Liver (tissue), 7 donors: ENCODE measurements at regions not wholly inside any gene's neighbourhood (a gene's known extent, or its start where the extent isn't known, plus 50 kb on each side); places are given as distances from the start of the nearest gene placed in this dataset.

Experiments
- DNase-seq: peaks from one replicate; pipeline ENCODE4 v3.0.0-alpha.2; 2017; ENCODE audit warnings: low spot score
- H3K27ac ChIP-seq, 2 donors: one replicate each; pipeline ENCODE4 v1.7.0; 2013; ENCODE audit warnings: inconsistent platforms in 2 of 2, low read length in 2 of 2, control low read depth in 1 of 2, low read depth in 1 of 2, mild to moderate bottlenecking in 1 of 2
- H3K27me3 ChIP-seq, 4 donors: one replicate each; pipeline versions ENCODE4 v1.6.1 to v1.7.0; 2013; ENCODE audit warnings: low read length in 3 of 4, inconsistent platforms in 1 of 4, mild to moderate bottlenecking in 1 of 4, moderate library complexity in 1 of 4; ENCODE audit not compliant: control insufficient read depth in 4 of 4, insufficient read depth in 4 of 4
- H3K36me3 ChIP-seq, 4 donors: one replicate each; pipeline versions ENCODE4 v1.6.1 to v1.7.0; 2013; ENCODE audit warnings: low read length in 3 of 4, mild to moderate bottlenecking in 3 of 4, low read depth in 1 of 4, moderate library complexity in 1 of 4; ENCODE audit not compliant: control insufficient read depth in 4 of 4, insufficient read depth in 3 of 4
- H3K4me1 ChIP-seq, 4 donors: one replicate each; pipeline versions ENCODE4 v1.6.1 to v1.7.0; 2013; ENCODE audit warnings: low read length in 3 of 4, mild to moderate bottlenecking in 3 of 4, moderate library complexity in 1 of 4; ENCODE audit not compliant: control insufficient read depth in 4 of 4, insufficient read depth in 4 of 4
- H3K4me3 ChIP-seq, 3 donors: one replicate each; pipeline versions ENCODE4 v1.6.1 to v1.7.0; 2013; ENCODE audit warnings: low read length in 3 of 3, control low read depth in 1 of 3, low read depth in 1 of 3, mild to moderate bottlenecking in 1 of 3
- H3K9ac ChIP-seq, 2 donors: one replicate each; pipeline ENCODE4 v1.7.0; 2013; ENCODE audit warnings: low read length in 2 of 2, mild to moderate bottlenecking in 2 of 2, moderate library complexity in 2 of 2, control low read depth in 1 of 2, low read depth in 1 of 2
- H3K9me3 ChIP-seq, 4 donors: one replicate each; pipeline versions ENCODE4 v1.6.1 to v1.7.0; 2013; ENCODE audit warnings: low read length in 3 of 4; ENCODE audit not compliant: control insufficient read depth in 4 of 4
- ATF3 ChIP-seq: IDR thresholded peaks from 2 replicates; pipeline ENCODE4 v1.6.1; 2016; ENCODE audit warnings: antibody characterized with exemption
- EGR1 ChIP-seq, 2 donors: IDR thresholded peaks; 2 replicates each; pipeline ENCODE4 v1.6.1; 2016 to 2018; ENCODE audit warnings: antibody characterized with exemption in 2 of 2, low read depth in 2 of 2
- FOXA2 ChIP-seq: IDR thresholded peaks from 2 replicates; pipeline ENCODE4 v1.6.1; 2016; ENCODE audit warnings: antibody characterized with exemption
- GABPA ChIP-seq, 2 donors: IDR thresholded peaks in 1 of 2; conservative IDR thresholded peaks in 1 of 2; 2 replicates each; pipeline ENCODE4 v1.6.1; 2016; ENCODE audit warnings: antibody characterized with exemption in 2 of 2, mild to moderate bottlenecking in 1 of 2, moderate library complexity in 1 of 2
- HNF4A ChIP-seq, 2 donors: conservative IDR thresholded peaks; 2 replicates each; pipeline ENCODE4 v1.6.1; 2016; ENCODE audit warnings: antibody characterized with exemption in 2 of 2, mild to moderate bottlenecking in 2 of 2
- HNF4G ChIP-seq: IDR thresholded peaks from 2 replicates; pipeline ENCODE4 v1.6.1; 2016; ENCODE audit warnings: antibody characterized with exemption
- JUND ChIP-seq, 2 donors: IDR thresholded peaks; 2 replicates each; pipeline ENCODE4 v1.6.1; 2016; ENCODE audit warnings: antibody characterized with exemption in 2 of 2
- NR2F2 ChIP-seq: IDR thresholded peaks from 2 replicates; pipeline ENCODE4 v1.6.1; 2016; ENCODE audit warnings: antibody characterized with exemption
- RAD21 ChIP-seq, 2 donors: IDR thresholded peaks; 2 replicates each; pipeline ENCODE4 v1.6.1; 2016; ENCODE audit warnings: antibody characterized with exemption in 2 of 2, mild to moderate bottlenecking in 2 of 2
- RXRA ChIP-seq, 2 donors: IDR thresholded peaks; 2 replicates each; pipeline ENCODE4 v1.6.1; 2017 to 2018; ENCODE audit warnings: antibody characterized with exemption in 2 of 2, mild to moderate bottlenecking in 1 of 2
- SP1 ChIP-seq: IDR thresholded peaks from 2 replicates; pipeline ENCODE4 v1.6.1; 2018; ENCODE audit warnings: antibody characterized with exemption, mild to moderate bottlenecking
- TAF1 ChIP-seq: conservative IDR thresholded peaks from 2 replicates; pipeline ENCODE4 v1.6.1; 2016; ENCODE audit warnings: antibody characterized with exemption, mild to moderate bottlenecking
- YY1 ChIP-seq: IDR thresholded peaks from 2 replicates; pipeline ENCODE4 v1.6.1; 2016; ENCODE audit warnings: antibody characterized with exemption, mild to moderate bottlenecking
- WGBS: extraction: QIAGEN DNeasy Blood & Tissue Kit; methylation state at CpG from one replicate; pipeline ENCODE4 v1.1.7; 2013; 5-methylcytosine and 5-hydroxymethylcytosine counted together
- TF ChIP-seq, protein P1 (sequence below): IDR thresholded peaks from 2 replicates; pipeline ENCODE4 v1.6.1; 2016; ENCODE audit warnings: antibody characterized with exemption, mild to moderate bottlenecking
- TF ChIP-seq, protein P2 (sequence below): IDR thresholded peaks from 2 replicates; pipeline ENCODE4 v1.6.1; 2016; ENCODE audit warnings: antibody characterized with exemption
- TF ChIP-seq, protein P3 (sequence below): IDR thresholded peaks from 2 replicates; pipeline ENCODE4 v1.6.1; 2016; ENCODE audit warnings: antibody characterized with exemption
- donor health status: healthy.
- donor health status: healthy.
- donor health status: healthy.
- donor health status: healthy.

- no peak for TF ChIP-seq FOXA2
- no peak for TF ChIP-seq TAF1
- TF ChIP-seq SP1 = no peak
- no peak for TF ChIP-seq ATF3
- TF ChIP-seq JUND (IDR thresholded peaks at IDR 0.05) = no peak
- no peak for TF ChIP-seq NR2F2
- TF ChIP-seq, protein P1, sequence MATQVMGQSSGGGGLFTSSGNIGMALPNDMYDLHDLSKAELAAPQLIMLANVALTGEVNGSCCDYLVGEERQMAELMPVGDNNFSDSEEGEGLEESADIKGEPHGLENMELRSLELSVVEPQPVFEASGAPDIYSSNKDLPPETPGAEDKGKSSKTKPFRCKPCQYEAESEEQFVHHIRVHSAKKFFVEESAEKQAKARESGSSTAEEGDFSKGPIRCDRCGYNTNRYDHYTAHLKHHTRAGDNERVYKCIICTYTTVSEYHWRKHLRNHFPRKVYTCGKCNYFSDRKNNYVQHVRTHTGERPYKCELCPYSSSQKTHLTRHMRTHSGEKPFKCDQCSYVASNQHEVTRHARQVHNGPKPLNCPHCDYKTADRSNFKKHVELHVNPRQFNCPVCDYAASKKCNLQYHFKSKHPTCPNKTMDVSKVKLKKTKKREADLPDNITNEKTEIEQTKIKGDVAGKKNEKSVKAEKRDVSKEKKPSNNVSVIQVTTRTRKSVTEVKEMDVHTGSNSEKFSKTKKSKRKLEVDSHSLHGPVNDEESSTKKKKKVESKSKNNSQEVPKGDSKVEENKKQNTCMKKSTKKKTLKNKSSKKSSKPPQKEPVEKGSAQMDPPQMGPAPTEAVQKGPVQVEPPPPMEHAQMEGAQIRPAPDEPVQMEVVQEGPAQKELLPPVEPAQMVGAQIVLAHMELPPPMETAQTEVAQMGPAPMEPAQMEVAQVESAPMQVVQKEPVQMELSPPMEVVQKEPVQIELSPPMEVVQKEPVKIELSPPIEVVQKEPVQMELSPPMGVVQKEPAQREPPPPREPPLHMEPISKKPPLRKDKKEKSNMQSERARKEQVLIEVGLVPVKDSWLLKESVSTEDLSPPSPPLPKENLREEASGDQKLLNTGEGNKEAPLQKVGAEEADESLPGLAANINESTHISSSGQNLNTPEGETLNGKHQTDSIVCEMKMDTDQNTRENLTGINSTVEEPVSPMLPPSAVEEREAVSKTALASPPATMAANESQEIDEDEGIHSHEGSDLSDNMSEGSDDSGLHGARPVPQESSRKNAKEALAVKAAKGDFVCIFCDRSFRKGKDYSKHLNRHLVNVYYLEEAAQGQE = no peak
- Histone ChIP-seq H3K9me3 (peaks cover 0 to 2% (median 0%) of the 10 kb centered on the region in 4 donors), H3K27ac (no peak overlapping the region), H3K4me1 (no peaks in the 10 kb centered on the region), H3K27me3 (peaks cover 0 to 2% (median 0%) of the 10 kb centered on the region in 4 donors), H3K36me3 (no peaks in the 10 kb centered on the region), H3K4me3 (no peak overlapping the region), H3K9ac (no peak overlapping the region)
- WGBS = 74% methylated on average over 7 of the region's 7 CpGs
- no peak for DNase-seq
These were observed 62.1 kb downstream of the ZWINT start for GRCh38 chr10:56298941-56299340.

DNA sequence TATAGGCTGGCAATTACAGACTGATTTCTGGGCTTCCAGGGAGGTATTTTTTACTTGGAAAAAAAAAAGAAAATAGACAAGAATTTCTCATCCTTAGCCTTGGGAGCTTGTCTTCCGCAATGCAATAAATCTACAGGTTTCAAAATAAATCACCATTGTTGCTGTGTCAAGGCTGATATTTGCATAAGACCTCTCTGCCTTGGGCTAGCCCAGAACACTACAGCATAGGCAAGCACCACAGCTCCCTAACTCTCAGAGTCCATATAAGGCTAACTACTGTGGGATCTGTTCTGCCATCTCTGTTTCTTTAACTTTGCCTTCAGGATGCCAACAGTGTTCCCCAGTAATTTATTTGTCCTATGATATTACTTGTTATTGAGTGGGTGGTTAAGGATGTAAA, 64.4 kb downstream of the ZWINT start:
- H3K9me3 ChIP-seq = peaks cover 0 to 2% (median 0%) of the 10 kb centered on the region in 4 donors
- H3K9ac ChIP-seq = no peak overlapping the region
- WGBS = 75% methylated on average over 1 of the region's 1 CpG
- no peaks in the 10 kb centered on the region for H3K4me1 ChIP-seq
- H3K36me3 ChIP-seq = no peaks in the 10 kb centered on the region
- no peak overlapping the region for H3K27ac ChIP-seq
- DNase-seq = no peak
- TF ChIP-seq GABPA (IDR thresholded peaks at IDR 0.05 in 1 of 2, conservative IDR thresholded peaks at IDR 0.05 in 1 of 2) (no peak), JUND (IDR thresholded peaks at IDR 0.05) (no peak), HNF4G (no peak), RXRA (IDR thresholded peaks at IDR 0.05) (no peak), YY1 (no peak), HNF4A (conservative IDR thresholded peaks at IDR 0.05) (no peak), ATF3 (no peak), FOXA2 (no peak), NR2F2 (no peak), TAF1 (no peak), EGR1 (IDR thresholded peaks at IDR 0.05; ENCODE audit: low read depth in 2 of 2) (no peak), RAD21 (IDR thresholded peaks at IDR 0.05) (no peak)
- TF ChIP-seq, protein P1 = no peak
- TF ChIP-seq, protein P2, sequence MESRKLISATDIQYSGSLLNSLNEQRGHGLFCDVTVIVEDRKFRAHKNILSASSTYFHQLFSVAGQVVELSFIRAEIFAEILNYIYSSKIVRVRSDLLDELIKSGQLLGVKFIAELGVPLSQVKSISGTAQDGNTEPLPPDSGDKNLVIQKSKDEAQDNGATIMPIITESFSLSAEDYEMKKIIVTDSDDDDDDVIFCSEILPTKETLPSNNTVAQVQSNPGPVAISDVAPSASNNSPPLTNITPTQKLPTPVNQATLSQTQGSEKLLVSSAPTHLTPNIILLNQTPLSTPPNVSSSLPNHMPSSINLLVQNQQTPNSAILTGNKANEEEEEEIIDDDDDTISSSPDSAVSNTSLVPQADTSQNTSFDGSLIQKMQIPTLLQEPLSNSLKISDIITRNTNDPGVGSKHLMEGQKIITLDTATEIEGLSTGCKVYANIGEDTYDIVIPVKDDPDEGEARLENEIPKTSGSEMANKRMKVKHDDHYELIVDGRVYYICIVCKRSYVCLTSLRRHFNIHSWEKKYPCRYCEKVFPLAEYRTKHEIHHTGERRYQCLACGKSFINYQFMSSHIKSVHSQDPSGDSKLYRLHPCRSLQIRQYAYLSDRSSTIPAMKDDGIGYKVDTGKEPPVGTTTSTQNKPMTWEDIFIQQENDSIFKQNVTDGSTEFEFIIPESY = no peak
- TF ChIP-seq, protein P3, sequence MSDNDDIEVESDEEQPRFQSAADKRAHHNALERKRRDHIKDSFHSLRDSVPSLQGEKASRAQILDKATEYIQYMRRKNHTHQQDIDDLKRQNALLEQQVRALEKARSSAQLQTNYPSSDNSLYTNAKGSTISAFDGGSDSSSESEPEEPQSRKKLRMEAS = no peak
- no peak overlapping the region for H3K4me3 ChIP-seq
- peaks cover 0 to 2% (median 0%) of the 10 kb centered on the region in 4 donors for H3K27me3 ChIP-seq
